Hepatocyte (in vitro differentiated cells): ENCODE measurements at regions not wholly inside any gene's neighbourhood (a gene's known extent, or its start where the extent isn't known, plus 50 kb on each side); places are given as distances from the start of the nearest gene placed in this dataset.

Experiments
- DNase-seq: peaks from one replicate; pipeline ENCODE4 v3.0.0-alpha.2; 2016; ENCODE audit warnings: low spot score
- H2AFZ ChIP-seq: fragments of 200-600 bp; sonication (generic); 2 replicates; pipeline ENCODE4 v1.6.0; 2016; ENCODE audit warnings: antibody characterized with exemption, mild to moderate bottlenecking
- H3K27ac ChIP-seq: fragments of 200-600 bp; sonication (generic); 2 replicates; pipeline ENCODE4 v1.5.1; 2016; ENCODE audit warnings: mild to moderate bottlenecking
- H3K27me3 ChIP-seq: fragments of 200-600 bp; sonication (generic); 2 replicates; pipeline ENCODE4 v1.6.1; 2016
- H3K36me3 ChIP-seq: fragments of 200-600 bp; sonication (generic); replicated peaks from 2 replicates; pipeline ENCODE4 v1.5.1; 2016; ENCODE audit warnings: low read depth; ENCODE audit not compliant: insufficient read depth
- H3K4me1 ChIP-seq: fragments of 200-600 bp; sonication (generic); 2 replicates; pipeline ENCODE4 v1.5.1; 2016; ENCODE audit warnings: mild to moderate bottlenecking, moderate library complexity; ENCODE audit not compliant: insufficient read depth
- H3K4me2 ChIP-seq: fragments of 200-600 bp; sonication (generic); 2 replicates; pipeline ENCODE4 v1.6.0; 2016
- H3K4me3 ChIP-seq: fragments of 200-600 bp; sonication (generic); 2 replicates; pipeline ENCODE4 v1.5.1; 2016; ENCODE audit warnings: mild to moderate bottlenecking
- H3K79me2 ChIP-seq: fragments of 200-600 bp; sonication (generic); 2 replicates; pipeline ENCODE4 v1.6.0; 2017; ENCODE audit warnings: mild to moderate bottlenecking
- H3K9me2 ChIP-seq: fragments of 200-600 bp; sonication (generic); replicated peaks from 2 replicates; pipeline ENCODE4 v1.6.0; 2017; ENCODE audit warnings: mild to moderate bottlenecking; ENCODE audit not compliant: insufficient read depth
- H3K9me3 ChIP-seq: fragments of 200-600 bp; sonication (generic); 2 replicates; pipeline ENCODE4 v1.5.1; 2016; ENCODE audit warnings: low read depth, mild to moderate bottlenecking
- H4K20me1 ChIP-seq: fragments of 200-600 bp; sonication (generic); 2 replicates; pipeline ENCODE4 v1.6.0; 2016; ENCODE audit warnings: mild to moderate bottlenecking; ENCODE audit not compliant: insufficient read depth, poor library complexity, severe bottlenecking
- CTCF ChIP-seq: fragments of 200-600 bp; sonication (generic); IDR thresholded peaks from 2 replicates; pipeline ENCODE4 v1.5.1; 2016; ENCODE audit warnings: antibody characterized with exemption, mild to moderate bottlenecking; ENCODE audit not compliant: poor library complexity
- EZH2 ChIP-seq: fragments of 200-600 bp; sonication (generic); IDR thresholded peaks from 2 replicates; pipeline ENCODE4 v1.6.1; 2016; ENCODE audit warnings: antibody characterized with exemption, mild to moderate bottlenecking, borderline replicate concordance
- EZH2phosphoT487 ChIP-seq: fragments of 200-600 bp; sonication (generic); IDR thresholded peaks from one replicate; pipeline ENCODE4 v1.6.1; 2018; ENCODE audit warnings: antibody characterized with exemption, mild to moderate bottlenecking, low read depth, moderate library complexity; ENCODE audit not compliant: unreplicated experiment, severe bottlenecking
- WGBS: methylation state at CpG from one replicate; pipeline ENCODE4 v1.1.6; 2016; ENCODE audit warnings: low lambda C conversion rate; ENCODE audit errors: missing lambda C conversion rate; 5-methylcytosine and 5-hydroxymethylcytosine counted together

DNA sequence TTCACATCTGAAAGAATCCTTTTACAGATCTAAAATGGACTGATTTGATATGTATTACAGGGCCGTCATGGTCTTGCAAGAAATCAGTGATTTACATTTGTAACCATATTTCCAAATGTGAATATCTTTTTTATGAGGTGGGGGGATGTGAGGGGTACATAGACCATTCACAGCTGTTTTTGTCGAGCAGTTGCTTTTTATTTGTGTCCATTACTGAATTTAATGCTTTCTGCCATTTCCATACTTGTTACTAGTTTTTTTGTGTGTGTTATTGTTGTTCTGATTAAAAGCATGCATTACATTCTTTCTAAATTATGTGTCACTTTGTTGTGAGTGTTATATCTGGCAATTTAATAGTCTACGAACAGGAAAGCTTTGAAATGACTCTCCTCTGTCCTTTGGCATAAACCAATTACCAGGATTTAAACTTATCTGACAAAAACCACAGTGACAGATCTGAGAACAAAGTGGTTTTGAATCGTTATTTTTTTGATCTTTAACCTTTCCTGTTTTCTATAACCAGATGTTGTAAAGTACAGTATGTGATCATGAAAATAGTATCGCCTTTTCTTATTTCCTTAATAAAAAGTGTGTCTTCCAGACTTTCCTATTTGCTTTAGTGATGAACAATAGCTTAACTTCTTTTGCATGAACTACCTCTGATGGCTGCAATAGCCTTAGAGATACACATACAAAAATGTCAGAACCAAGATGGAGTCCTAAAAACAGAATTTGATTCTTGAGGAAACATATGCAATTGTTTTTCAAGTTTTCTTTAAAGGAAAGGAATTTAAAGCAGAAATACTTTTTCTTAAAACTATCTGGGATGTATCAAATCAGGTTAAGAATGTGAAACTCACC is 354.2 kb upstream of the ACVR2A start:
- Histone ChIP-seq H3K4me3 (no peak overlapping the region), H3K27ac (no peak overlapping the region), H3K9me3 (no peaks in the 10 kb centered on the region), H3K36me3 (no peaks in the 10 kb centered on the region), H3K79me2 (no peaks in the 10 kb centered on the region), H3K4me1 (peaks cover 17% of the 10 kb centered on the region), H3K9me2 (no peaks in the 10 kb centered on the region), H2AFZ (no peak overlapping the region), H3K4me2 (no peak overlapping the region), H4K20me1 (no peaks in the 10 kb centered on the region), H3K27me3 (no peaks in the 10 kb centered on the region)
- no peak for DNase-seq
- WGBS = 48% methylated on average over 5 of the region's 5 CpGs
- TF ChIP-seq EZH2 (no peak), CTCF (no peak), EZH2phosphoT487 (no peak)

DNA sequence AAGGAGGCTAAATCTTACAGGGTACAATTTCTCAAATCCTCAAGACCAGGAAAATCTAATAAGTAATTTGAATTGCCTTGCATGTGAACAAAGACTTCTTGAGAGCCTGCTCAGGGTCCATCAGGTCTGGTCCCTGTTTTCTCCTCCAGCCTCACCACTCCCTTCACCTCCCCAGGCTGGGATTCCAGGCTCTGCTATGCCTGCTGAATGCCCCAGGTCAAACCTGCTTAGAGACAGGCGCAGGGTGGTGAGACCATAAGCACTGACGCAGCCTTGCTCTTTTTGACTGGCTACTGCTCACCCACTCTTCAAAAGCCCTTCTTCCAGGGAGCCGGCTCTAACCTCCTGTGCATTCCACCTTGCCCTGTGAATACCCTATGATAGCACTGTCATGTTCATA is 356.4 kb upstream of the ACVR2A start:
- TF ChIP-seq EZH2phosphoT487 = no peak
- TF ChIP-seq CTCF = no peak
- TF ChIP-seq EZH2 = no peak
- Histone ChIP-seq H3K9me3 (no peaks in the 10 kb centered on the region), H3K27me3 (no peaks in the 10 kb centered on the region), H3K79me2 (no peaks in the 10 kb centered on the region), H3K36me3 (no peaks in the 10 kb centered on the region), H2AFZ (no peak overlapping the region), H3K4me1 (peaks cover 17% of the 10 kb centered on the region), H3K4me3 (no peak overlapping the region), H3K9me2 (no peaks in the 10 kb centered on the region), H3K4me2 (no peak overlapping the region), H4K20me1 (no peaks in the 10 kb centered on the region), H3K27ac (no peak overlapping the region)
- 67% methylated on average over 3 of the region's 3 CpGs for WGBS
- DNase-seq = no peak

DNA sequence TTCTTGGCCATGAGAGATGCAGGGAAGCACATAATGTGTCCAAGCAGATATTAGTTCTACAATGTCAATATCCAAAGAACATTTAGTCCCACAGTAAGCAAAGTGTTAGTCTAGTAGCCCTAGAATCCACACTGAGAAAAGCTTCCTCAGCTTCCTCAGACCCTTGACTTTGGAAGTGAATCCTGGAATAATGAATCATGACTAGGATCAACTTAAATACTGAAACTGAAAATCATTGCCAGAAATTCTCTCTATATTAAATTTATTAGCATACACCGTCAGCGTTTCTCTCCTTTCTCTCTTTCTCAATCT is 356.9 kb upstream of the ACVR2A start:
- Histone ChIP-seq H3K27ac (peak overlapping the region; percentile 1), H3K27me3 (no peaks in the 10 kb centered on the region), H3K9me2 (no peaks in the 10 kb centered on the region), H4K20me1 (no peaks in the 10 kb centered on the region), H3K36me3 (no peaks in the 10 kb centered on the region), H3K4me3 (no peak overlapping the region), H3K4me2 (no peak overlapping the region), H3K4me1 (peaks cover 17% of the 10 kb centered on the region), H3K9me3 (no peaks in the 10 kb centered on the region), H2AFZ (no peak overlapping the region), H3K79me2 (no peaks in the 10 kb centered on the region)
- TF ChIP-seq CTCF = no peak
- TF ChIP-seq EZH2 = no peak
- no peak for TF ChIP-seq EZH2phosphoT487
- WGBS = 92% methylated on average over 2 of the region's 2 CpGs
- no peak for DNase-seq
